C4-2B (cell line): ENCODE measurements at regions not wholly inside any gene's neighbourhood (a gene's known extent, or its start where the extent isn't known, plus 50 kb on each side); places are given as distances from the start of the nearest gene placed in this dataset.

Source experiments
- H3K27ac ChIP-seq: fragments of 450-650 bp; 2 replicates; pipeline ENCODE4 v1.5.1; 2017
- ZFX ChIP-seq: fragments of 450-650 bp; IDR thresholded peaks from 2 replicates; pipeline ENCODE4 v1.6.1; 2017
- TF ChIP-seq, protein P1 (sequence below): fragments of 450-650 bp; conservative IDR thresholded peaks from 2 replicates; pipeline ENCODE4 v1.5.1; 2017; ENCODE audit warnings: mild to moderate bottlenecking

DNA sequence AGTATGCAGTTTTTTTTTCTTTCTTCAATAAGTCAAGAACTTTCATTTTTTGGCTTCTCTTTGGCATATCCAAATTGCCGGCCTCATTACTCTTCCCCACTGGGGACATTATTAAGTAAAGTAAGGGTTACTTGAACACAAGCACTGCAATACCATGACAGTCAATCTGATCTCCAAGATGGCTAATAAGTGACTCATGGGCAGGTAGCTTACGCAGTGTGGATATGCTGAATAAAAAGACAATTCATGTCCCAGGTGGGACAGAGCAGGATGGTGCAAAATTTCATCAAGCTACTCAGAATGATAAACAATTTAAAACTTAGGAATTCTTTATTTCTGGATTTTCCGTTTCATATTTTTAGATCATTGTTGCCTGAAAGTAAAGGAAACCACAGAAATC, 671.8 kb downstream of the ACTL7B start:
- TF ChIP-seq, protein P1, sequence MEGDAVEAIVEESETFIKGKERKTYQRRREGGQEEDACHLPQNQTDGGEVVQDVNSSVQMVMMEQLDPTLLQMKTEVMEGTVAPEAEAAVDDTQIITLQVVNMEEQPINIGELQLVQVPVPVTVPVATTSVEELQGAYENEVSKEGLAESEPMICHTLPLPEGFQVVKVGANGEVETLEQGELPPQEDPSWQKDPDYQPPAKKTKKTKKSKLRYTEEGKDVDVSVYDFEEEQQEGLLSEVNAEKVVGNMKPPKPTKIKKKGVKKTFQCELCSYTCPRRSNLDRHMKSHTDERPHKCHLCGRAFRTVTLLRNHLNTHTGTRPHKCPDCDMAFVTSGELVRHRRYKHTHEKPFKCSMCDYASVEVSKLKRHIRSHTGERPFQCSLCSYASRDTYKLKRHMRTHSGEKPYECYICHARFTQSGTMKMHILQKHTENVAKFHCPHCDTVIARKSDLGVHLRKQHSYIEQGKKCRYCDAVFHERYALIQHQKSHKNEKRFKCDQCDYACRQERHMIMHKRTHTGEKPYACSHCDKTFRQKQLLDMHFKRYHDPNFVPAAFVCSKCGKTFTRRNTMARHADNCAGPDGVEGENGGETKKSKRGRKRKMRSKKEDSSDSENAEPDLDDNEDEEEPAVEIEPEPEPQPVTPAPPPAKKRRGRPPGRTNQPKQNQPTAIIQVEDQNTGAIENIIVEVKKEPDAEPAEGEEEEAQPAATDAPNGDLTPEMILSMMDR = no peak
- no peak for TF ChIP-seq ZFX
- no peak overlapping the region for H3K27ac ChIP-seq

GRCh38 chr9:108182950-108183381, 672.8 kb downstream of the ACTL7B start:
- no peak overlapping the region for H3K27ac ChIP-seq
- TF ChIP-seq, protein P1 = no peak
- no peak for TF ChIP-seq ZFX

- TF ChIP-seq, protein P1 = no peak
- TF ChIP-seq ZFX = no peak
These were observed 673.5 kb downstream of the ACTL7B start for GRCh38 chr9:108182270-108182669.

DNA sequence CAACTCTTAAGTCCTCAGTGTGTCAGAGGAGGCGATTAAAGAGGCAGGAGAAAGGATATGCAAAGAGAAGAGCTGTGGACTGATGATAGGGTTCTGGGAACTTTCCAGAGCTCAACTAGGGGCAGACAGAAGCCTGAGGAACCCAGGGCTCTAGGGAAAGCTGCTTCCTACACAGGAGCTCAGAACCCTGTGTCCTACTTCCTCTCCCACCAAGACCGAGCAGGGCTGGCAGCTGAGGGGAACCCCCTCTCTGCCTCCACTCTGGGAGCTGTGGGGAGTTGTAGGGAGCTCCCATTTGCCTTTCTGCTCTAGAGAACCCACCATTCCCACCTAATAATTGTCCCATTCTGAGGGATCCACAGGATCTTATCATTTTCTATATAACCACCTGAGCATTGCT, 674.3 kb downstream of the ACTL7B start:
- H3K27ac ChIP-seq = no peak overlapping the region
- TF ChIP-seq ZFX = no peak
- TF ChIP-seq, protein P1 = no peak

More at GRCh38 chr9:108182270-108182669, 673.5 kb downstream of the ACTL7B start:
- no peak overlapping the region for H3K27ac ChIP-seq

DNA sequence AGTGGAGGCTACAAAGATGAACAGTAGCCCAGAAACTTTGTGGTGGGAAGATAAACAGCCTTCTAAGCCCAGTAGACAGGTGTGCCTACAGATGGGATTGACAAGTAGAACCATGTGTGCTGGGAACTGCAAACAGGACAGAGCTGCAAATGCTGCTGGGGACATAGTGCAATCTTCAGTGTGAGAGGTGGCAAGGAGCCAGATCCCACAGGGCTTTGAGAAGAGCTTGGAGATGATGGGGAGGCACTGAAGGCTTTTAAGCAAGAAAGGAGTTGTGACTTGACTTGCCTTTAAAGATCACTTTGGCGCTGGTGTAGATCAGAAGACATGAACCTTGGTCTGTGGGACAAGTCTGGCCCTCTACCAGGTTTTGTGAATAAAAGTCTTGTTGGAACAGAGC, 675.2 kb downstream of the ACTL7B start:
- no peak overlapping the region for H3K27ac ChIP-seq
- TF ChIP-seq, protein P1 = no peak
- TF ChIP-seq ZFX = no peak

GRCh38 chr9:108178318-108178717, 677.5 kb downstream of the ACTL7B start:
- H3K27ac ChIP-seq = no peak overlapping the region
- no peak for TF ChIP-seq ZFX
- TF ChIP-seq, protein P1 = no peak

- TF ChIP-seq ZFX = no peak
- TF ChIP-seq, protein P1 = no peak
- no peak overlapping the region for H3K27ac ChIP-seq
These were observed 678.8 kb upstream of the KLF4 start for GRCh38 chr9:108168236-108168850.
